SJCRH30 (cell line): ENCODE measurements at regions not wholly inside any gene's neighbourhood (a gene's known extent, or its start where the extent isn't known, plus 50 kb on each side); places are given as distances from the start of the nearest gene placed in this dataset.
"Not testable (repeated sequence)": the region's sequence is repeated elsewhere in the genome, so short reads cannot be mapped to it uniquely, and the experiment has no call there.

Experiments
- DNase-seq, 2 experiments: peaks; one replicate each; pipeline ENCODE4 v3.0.0-alpha.2; 2015 to 2020
- H3K27ac ChIP-seq: fragments of 250-450 bp; sonication (Bioruptor Pico); 2 replicates; pipeline ENCODE4 v1.5.1; 2020; ENCODE audit warnings: mild to moderate bottlenecking, moderate library complexity
- H3K27me3 ChIP-seq: fragments of 250-450 bp; sonication (Bioruptor Pico); 2 replicates; pipeline ENCODE4 v1.5.1; 2020; ENCODE audit warnings: mild to moderate bottlenecking, moderate library complexity
- H3K36me3 ChIP-seq: fragments of 250-450 bp; sonication (Bioruptor Pico); 2 replicates; pipeline ENCODE4 v1.5.1; 2020; ENCODE audit warnings: mild to moderate bottlenecking, moderate library complexity
- H3K4me1 ChIP-seq: fragments of 250-450 bp; sonication (Bioruptor Pico); 2 replicates; pipeline ENCODE4 v1.5.1; 2020; ENCODE audit warnings: mild to moderate bottlenecking, moderate library complexity
- H3K4me3 ChIP-seq: fragments of 250-450 bp; sonication (Bioruptor Pico); 2 replicates; pipeline ENCODE4 v1.5.1; 2020; ENCODE audit warnings: mild to moderate bottlenecking, moderate library complexity
- H3K9me3 ChIP-seq: fragments of 250-450 bp; sonication (Bioruptor Pico); replicated peaks from 2 replicates; pipeline ENCODE4 v1.5.1; 2020; ENCODE audit warnings: mild to moderate bottlenecking, moderate library complexity

- DNase-seq, result no peak
- Histone ChIP-seq H3K9me3 (no peaks in the 10 kb centered on the region), H3K4me3 (no peak overlapping the region), H3K27me3 (no peaks in the 10 kb centered on the region), H3K27ac (no peak overlapping the region), H3K4me1 (peaks cover 10% of the 10 kb centered on the region), H3K36me3 (no peaks in the 10 kb centered on the region)
These were observed 154.1 kb downstream of the CTTN start for GRCh38 chr11:70552167-70553150.

DNA sequence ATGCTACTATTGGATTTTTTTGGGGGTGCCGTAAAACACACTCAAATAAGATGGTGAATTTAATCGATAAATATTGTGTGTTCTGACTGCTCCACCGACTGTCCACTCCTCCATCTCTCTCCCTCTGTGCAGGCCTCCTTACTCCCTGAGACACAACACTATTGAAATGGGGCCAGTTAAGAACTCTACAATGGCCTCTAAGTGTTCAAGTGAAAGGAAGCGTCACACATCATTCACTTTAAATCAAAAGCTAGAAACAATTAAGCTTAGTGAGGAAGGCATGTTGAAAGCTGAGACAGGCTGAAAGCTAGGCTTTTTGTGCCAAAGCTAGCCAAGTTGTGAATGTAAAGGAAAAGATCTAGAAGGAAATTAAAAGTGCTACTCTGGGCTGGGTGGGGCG is 156.7 kb downstream of the CTTN start:
- DNase-seq, result no peak
- Histone ChIP-seq H3K9me3 (no peaks in the 10 kb centered on the region), H3K27me3 (no peaks in the 10 kb centered on the region), H3K4me1 (no peaks in the 10 kb centered on the region), H3K4me3 (no peak overlapping the region), H3K27ac (no peak overlapping the region), H3K36me3 (no peaks in the 10 kb centered on the region)

- Histone ChIP-seq H3K36me3 (no peaks in the 10 kb centered on the region), H3K4me1 (no peaks in the 10 kb centered on the region), H3K4me3 (no peak overlapping the region), H3K27ac (no peak overlapping the region), H3K9me3 (no peaks in the 10 kb centered on the region), H3K27me3 (no peaks in the 10 kb centered on the region)
- DNase-seq, result no peak
These were observed 158.8 kb downstream of the CTTN start for GRCh38 chr11:70556884-70557741.

- H3K36me3 ChIP-seq, result no peaks in the 10 kb centered on the region
- H3K27me3 ChIP-seq, result no peaks in the 10 kb centered on the region
- no peaks in the 10 kb centered on the region for H3K9me3 ChIP-seq
- no peaks in the 10 kb centered on the region for H3K4me1 ChIP-seq
- H3K4me3 ChIP-seq, result no peak overlapping the region
- DNase-seq, result no peak
- no peak overlapping the region for H3K27ac ChIP-seq
These were observed 159.6 kb downstream of the CTTN start for GRCh38 chr11:70557742-70558485.

- H3K4me3 ChIP-seq, result no peak overlapping the region
- no peaks in the 10 kb centered on the region for H3K4me1 ChIP-seq
- DNase-seq, result no peak
- H3K9me3 ChIP-seq, result no peaks in the 10 kb centered on the region
- no peaks in the 10 kb centered on the region for H3K36me3 ChIP-seq
- no peaks in the 10 kb centered on the region for H3K27me3 ChIP-seq
- H3K27ac ChIP-seq, result no peak overlapping the region
These were observed 160.4 kb downstream of the CTTN start for GRCh38 chr11:70558681-70559080.

GRCh38 chr11:70559516-70559915 is 161.2 kb downstream of the CTTN start:
- Histone ChIP-seq H3K27ac (no peak overlapping the region), H3K36me3 (no peaks in the 10 kb centered on the region), H3K4me3 (no peak overlapping the region), H3K4me1 (no peaks in the 10 kb centered on the region), H3K27me3 (no peaks in the 10 kb centered on the region), H3K9me3 (no peaks in the 10 kb centered on the region)
- no peak for DNase-seq

- not testable (repeated sequence) for H3K4me3 ChIP-seq, H3K4me1 ChIP-seq, H3K27me3 ChIP-seq, H3K9me3 ChIP-seq, H3K36me3 ChIP-seq, DNase-seq, H3K27ac ChIP-seq
These were observed 162.3 kb downstream of the CTTN start for GRCh38 chr11:70560621-70561020.

GRCh38 chr11:70566768-70567530 is 168.6 kb downstream of the CTTN start:
- Histone ChIP-seq H3K27me3 (no peaks in the 10 kb centered on the region), H3K4me3 (no peak overlapping the region), H3K9me3 (no peaks in the 10 kb centered on the region), H3K4me1 (peaks cover 10% of the 10 kb centered on the region; the same call in 1 of the 2 replicates), H3K27ac (no peak overlapping the region), H3K36me3 (no peaks in the 10 kb centered on the region)
- no peak for DNase-seq

DNA sequence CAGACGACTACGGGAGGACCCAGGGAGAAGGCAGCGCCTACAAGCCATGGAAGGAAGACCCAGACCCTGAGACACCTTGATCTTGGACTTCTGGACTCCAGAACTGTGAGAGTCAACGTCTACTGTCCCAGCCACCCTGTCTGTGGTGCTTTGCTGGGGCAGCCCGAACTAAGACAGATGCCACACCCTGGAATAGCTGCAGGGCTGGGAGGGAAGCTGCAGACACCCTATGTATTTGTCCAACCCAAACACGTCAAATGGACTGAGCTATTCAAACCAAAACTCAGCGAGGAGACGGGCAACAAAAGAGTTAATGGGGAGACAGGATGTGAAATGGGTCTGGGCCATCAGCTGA is 169.3 kb downstream of the CTTN start:
- DNase-seq, result no peak
- Histone ChIP-seq H3K4me1 (peaks cover 10% of the 10 kb centered on the region; the same call in 1 of the 2 replicates), H3K27me3 (no peaks in the 10 kb centered on the region), H3K36me3 (no peaks in the 10 kb centered on the region), H3K4me3 (no peak overlapping the region), H3K9me3 (no peaks in the 10 kb centered on the region), H3K27ac (no peak overlapping the region)

- DNase-seq, result peak in 1 of 2 experiments; percentile 37
- Histone ChIP-seq H3K27me3 (no peaks in the 10 kb centered on the region), H3K9me3 (no peaks in the 10 kb centered on the region), H3K4me3 (no peak overlapping the region), H3K27ac (no peak overlapping the region), H3K36me3 (no peaks in the 10 kb centered on the region), H3K4me1 (peaks cover 10% of the 10 kb centered on the region; the same call in 1 of the 2 replicates)
These were observed 169.9 kb downstream of the CTTN start for GRCh38 chr11:70568035-70568813.

DNA sequence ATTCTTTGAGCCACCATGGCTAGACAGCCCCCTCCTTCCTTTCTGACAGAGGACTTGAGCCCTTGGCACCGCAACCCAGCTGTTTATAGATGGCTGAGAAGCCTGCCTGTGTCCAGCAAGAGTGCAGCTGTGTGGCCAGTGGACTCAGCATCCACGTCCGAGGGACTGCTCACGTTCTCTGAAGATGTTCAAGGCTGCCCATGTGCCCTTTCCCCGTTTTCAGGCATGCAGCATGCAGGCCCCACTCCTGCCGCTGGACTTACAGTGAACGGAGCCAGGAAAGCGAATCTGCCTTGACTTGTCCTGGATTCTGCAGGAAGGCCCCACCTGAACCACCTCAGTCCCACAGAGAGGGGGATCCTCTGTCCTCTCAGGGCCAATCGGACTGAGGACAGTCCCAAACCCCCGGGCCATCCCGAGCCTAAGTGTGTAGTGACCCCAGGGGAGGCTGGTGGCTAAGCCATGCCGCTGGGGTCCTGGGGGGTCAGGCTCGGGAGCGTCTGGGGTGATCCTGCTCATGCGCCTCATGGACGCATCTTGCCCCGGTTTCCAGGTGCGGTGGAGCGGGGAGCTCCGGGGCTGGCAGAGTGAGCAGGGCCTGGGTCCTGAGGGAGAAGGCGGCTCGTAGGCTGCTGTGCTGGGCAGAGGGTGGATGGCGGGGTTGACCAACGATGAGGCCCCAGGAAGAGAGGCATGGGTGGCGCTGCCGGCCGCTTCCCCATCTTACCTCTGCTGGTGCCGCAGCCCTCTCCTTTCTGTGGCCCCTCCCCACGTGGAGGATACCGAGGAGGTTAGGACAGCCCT is 170.7 kb downstream of the CTTN start:
- no peak overlapping the region for H3K27ac ChIP-seq
- H3K4me1 ChIP-seq, result peaks cover 10% of the 10 kb centered on the region; the same call in 1 of the 2 replicates
- H3K9me3 ChIP-seq, result no peaks in the 10 kb centered on the region
- no peak for DNase-seq
- no peak overlapping the region for H3K4me3 ChIP-seq
- H3K36me3 ChIP-seq, result no peaks in the 10 kb centered on the region
- no peaks in the 10 kb centered on the region for H3K27me3 ChIP-seq

DNA sequence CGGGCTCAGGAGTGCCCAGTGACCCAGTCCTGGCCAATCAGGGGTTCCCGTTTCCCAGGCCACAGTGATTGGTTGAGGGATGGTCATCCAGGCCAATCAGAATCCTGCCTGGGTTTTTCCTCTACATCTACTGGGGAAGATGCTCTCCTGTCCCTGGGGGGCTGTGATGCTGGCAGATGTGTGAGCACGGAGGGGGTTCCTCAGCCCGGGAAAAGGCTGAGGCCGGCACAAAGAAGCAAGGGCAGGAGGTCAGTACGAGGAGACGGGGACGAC is 171.2 kb downstream of the CTTN start:
- no peaks in the 10 kb centered on the region for H3K9me3 ChIP-seq
- DNase-seq, result no peak

More for the DNA sequence above, 171.2 kb downstream of the CTTN start:
- Histone ChIP-seq H3K4me1 (peaks cover 10% of the 10 kb centered on the region; the same call in 1 of the 2 replicates), H3K4me3 (no peak overlapping the region), H3K27me3 (no peaks in the 10 kb centered on the region), H3K27ac (no peak overlapping the region), H3K36me3 (no peaks in the 10 kb centered on the region)
